Suppressor macrophage (primary cell): ENCODE measurements at regions not wholly inside any gene's neighbourhood (a gene's known extent, or its start where the extent isn't known, plus 50 kb on each side); places are given as distances from the start of the nearest gene placed in this dataset.
A peak's percentile ranks its signal among the peaks of the same experiment; 100 is the strongest.

Experiments used
- DNase-seq, 4 experiments: peaks; one replicate each; pipeline ENCODE4 v3.0.0-alpha.2; 2020 to 2022

- DNase-seq, result no peak
These were observed 350.9 kb upstream of the CDH20 start for GRCh38 chr18:60982329-60982695.

DNA sequence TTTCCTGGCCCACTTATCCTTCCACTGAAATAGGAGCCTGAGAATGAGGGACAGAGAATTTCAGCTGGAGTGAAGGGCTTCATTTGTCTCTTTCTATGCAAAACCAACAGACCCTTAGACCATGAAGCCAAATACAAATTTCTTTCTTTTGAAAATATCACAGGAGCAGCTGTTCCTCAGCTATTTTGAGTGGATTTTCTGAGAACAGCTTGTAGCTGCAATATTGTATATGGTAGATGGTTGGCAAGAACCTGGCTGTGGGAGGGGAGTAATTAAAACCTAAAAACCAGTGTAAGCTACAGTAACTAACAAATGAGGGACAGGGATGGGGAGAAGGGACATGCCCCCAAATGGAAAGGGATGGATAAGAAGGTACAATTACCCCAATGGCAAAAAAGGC, 350.3 kb upstream of the CDH20 start:
- DNase-seq, result no peak

GRCh38 chr18:60984510-60984909, 348.7 kb upstream of the CDH20 start:
- no peak for DNase-seq

DNA sequence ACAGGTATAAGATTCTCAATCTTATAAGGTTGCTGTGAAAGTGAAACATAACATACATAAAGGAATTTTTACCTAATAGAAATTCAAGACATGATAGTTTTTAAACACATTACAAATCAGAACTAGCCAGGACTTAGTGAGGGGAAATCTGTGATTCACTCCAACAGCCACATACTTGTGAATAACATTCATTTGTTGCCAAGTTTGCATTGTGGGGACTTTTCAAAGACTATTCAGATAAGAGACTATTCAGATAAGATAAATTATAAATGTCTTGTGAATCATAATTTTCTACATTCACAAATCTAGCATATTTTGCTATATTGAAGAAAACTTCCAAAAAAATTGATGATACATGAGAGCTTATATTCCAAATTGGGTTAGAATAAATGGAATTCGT, 345.3 kb upstream of the CDH20 start:
- no peak for DNase-seq

- DNase-seq, result no peak
These were observed 336.9 kb upstream of the CDH20 start for GRCh38 chr18:60996326-60996725.

DNA sequence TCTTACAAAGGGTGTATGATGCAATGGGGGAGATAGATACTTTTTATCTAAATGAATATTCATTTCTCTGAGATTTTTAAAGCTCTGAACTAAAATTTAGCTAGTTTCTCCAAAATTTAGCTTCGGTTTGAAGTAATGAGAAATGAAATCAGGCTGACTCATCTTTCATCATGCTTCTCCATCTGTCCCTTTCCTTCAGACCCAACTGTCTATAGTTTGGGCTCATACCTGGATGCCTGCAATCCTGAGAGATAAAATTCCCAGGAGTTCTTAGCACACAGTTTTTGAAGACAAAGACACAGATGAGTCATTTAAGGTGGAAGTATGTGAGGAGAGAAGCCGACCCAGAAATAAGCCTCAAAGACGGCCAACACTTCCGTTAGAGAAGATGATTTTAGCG, 336.4 kb upstream of the CDH20 start:
- no peak for DNase-seq

- DNase-seq, result no peak
These were observed 332.1 kb upstream of the CDH20 start for GRCh38 chr18:61001138-61001537.

DNA sequence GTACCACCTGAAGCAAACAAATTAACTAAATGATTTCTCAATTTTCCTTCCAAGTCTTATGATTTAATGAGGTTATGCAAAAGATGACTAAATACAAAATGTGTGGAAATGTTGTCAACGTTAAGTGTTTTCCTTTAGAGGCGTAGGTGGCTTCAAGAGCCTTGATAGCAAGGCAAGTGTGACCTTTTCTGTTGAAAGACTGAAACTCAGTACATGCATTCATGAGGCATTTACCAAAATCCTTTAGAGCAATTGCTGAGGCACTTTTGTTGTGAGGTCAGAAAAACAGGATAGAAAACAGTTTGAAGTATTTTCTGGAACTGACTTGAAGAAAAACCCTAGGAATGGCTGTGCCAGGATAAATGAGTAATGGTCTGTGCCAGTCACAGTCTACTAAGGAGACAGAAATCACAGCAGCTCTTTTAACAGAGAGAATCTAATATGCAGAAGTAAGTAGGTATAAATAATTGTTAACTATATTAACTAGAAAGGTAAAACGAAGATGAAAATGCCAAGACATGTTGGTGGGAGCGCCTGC, 326.5 kb upstream of the CDH20 start:
- no peak for DNase-seq

- DNase-seq, result no peak
These were observed 313.6 kb upstream of the CDH20 start for GRCh38 chr18:61019338-61020301.

- no peak for DNase-seq
These were observed 307.6 kb upstream of the CDH20 start for GRCh38 chr18:61025596-61025995.

GRCh38 chr18:61031626-61032025, 301.6 kb upstream of the CDH20 start:
- DNase-seq, result no peak

- no peak for DNase-seq
These were observed 298.6 kb upstream of the CDH20 start for GRCh38 chr18:61034580-61034979.

DNA sequence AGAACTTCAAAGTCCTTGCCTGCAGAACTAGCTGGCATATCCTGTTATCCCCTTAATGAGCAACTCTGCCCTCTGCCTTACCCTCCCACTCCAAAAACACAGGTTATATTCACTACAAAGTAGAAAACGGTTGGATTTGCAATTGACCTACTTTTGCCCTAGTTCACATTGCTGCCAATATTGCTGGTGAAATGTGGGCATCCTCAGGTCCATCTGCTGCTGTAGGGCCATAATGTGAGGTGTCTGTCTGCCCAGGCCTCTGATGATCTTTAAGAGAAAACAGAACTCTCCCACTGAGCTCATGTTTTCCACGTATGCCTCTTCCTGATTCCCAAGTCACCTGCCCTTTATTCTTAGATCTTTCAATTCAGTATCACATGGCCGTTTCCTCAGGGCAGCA, 294.0 kb upstream of the CDH20 start:
- no peak for DNase-seq

DNA sequence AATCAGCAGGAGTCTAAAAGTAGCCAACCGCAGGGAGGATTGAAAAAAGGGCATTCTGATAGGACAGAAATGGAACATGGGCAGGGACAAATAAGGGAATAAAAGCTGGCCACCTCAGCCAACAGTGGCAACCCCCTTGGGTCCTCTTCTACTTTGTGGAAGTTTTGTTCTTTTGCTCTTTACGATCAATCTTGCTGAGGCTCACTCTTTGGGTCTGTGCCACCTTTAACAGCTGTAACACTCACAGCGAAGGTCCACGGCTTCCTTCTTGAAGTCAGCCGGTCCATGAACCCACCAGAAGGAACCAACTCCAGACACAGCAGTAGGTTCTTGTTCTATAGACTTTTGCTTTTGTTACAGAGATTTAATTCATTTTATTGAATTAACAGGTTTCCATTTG, 285.4 kb upstream of the CDH20 start:
- DNase-seq, result no peak

DNA sequence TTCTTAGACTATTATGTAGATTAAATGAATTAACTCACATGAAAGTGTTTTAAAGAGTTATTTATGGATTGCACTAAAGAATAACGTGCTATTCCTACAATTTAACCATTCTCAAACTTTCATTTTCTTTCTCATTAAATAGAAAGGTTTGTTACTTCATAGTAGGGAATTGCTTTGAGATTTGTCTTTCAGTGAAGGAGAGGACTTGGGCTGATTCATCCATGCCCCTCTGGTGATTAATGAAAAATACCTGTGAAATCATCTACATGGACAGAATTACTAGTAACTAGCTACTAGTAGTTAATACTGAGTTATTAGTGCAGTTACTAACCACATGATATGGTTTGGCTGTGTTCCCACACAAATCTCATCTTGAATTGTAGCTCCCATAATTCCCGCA, 275.8 kb upstream of the CDH20 start:
- no peak for DNase-seq

DNA sequence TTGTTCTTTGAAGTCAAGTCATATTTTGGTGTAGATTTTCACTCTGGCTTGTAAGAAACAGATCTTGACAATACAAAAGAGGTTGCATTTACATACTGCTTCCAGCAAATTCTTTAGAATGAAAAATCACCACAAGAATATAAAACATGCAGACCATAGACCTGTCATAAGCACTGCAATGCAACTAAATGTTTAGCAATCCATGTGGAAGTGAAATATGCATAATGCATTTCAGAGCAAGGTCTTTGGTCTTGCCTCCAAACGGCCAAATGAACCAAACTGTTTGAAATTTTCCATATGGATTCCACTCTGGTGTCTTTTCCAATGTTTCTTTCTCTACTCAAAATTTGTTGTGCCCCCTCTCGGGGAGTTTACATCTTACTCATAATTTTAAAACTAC, 271.0 kb upstream of the CDH20 start:
- DNase-seq, result no peak

GRCh38 chr18:61064911-61065310, 268.3 kb upstream of the CDH20 start:
- DNase-seq, result no peak

DNA sequence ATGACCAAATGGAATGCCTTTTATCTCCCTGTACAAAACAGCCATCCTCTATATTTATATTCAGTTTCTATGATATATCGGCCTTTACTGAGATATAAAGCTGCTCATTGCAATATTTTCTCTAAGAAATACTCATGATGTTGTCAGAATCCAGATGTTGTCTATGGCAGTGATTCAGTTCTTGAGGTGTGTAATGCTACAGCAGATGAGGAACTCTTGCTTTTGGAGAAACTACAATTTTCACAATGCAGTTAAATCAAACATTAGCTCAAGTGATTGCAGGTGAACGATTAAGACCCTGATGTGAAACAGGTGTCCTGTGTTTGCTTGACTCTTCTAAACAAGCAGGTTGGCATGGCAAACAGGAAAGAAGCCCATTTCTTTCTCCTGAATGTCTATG, 256.2 kb upstream of the CDH20 start:
- no peak for DNase-seq

DNA sequence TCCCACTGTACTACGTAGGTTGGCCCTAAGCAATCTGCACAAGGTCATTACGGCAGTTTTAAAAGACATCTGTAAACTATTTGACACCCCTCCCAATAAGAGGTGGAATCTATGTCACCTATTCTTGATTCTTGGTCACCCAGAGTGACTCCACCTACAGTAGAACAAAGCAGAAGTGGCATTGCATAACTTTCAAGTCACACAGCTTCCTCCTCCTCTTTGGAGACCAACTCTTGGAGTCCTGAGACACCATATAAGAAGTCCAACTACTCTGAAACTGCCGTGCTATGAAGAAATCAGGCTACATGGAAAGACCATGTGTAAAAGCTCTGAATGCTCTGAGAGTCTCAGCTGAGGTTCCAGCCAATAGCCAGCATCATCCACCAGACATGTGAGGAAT, 253.5 kb upstream of the CDH20 start:
- DNase-seq, result peak in 2 of 4 experiments; percentile 9 to 13

DNA sequence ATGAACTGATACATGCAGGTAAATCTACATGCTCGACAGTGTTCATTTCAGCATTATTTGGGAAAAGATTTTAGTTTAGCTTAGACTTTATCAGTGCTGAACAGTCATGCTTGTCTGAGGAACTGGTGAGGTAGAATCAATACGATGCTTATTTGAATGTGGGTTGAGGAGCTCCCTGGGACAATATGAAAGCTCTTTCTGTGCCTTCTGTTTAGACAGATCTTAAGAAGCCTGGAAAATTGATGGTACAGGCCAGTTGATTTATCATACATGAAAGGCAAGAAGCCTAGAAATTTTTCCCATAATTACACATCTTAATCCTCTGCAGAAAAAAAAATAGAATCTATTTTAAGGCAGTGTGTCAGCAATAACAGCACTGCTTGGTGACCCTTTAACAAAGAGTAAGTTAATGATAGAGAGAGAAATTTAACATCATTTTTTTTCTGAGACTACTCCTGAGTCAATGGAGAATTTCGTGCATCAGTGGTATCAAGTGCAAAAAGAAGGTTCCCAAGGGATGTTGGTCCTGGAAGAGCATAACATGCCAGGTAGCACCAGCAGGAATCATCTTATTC, 252.2 kb upstream of the CDH20 start:
- no peak for DNase-seq

GRCh38 chr18:61082976-61083630, 250.1 kb upstream of the CDH20 start:
- DNase-seq, result no peak

- no peak for DNase-seq
These were observed 248.2 kb upstream of the CDH20 start for GRCh38 chr18:61085036-61085435.

- no peak for DNase-seq
These were observed 247.5 kb upstream of the CDH20 start for GRCh38 chr18:61085761-61086160.

- DNase-seq, result no peak
These were observed 246.6 kb upstream of the CDH20 start for GRCh38 chr18:61086657-61087056.
